NCI-H1930 (cell line): ENCODE measurements at regions not wholly inside any gene's neighbourhood (a gene's known extent, or its start where the extent isn't known, plus 50 kb on each side); places are given as distances from the start of the nearest gene placed in this dataset.
"Not testable (repeated sequence)": the region's sequence is repeated elsewhere in the genome, so short reads cannot be mapped to it uniquely, and the experiment has no call there.

Source experiments
- DNase-seq, 2 experiments: peaks; one replicate each; lab custom pipeline; 2025; lab: John Stamatoyannopoulos, UW

DNA sequence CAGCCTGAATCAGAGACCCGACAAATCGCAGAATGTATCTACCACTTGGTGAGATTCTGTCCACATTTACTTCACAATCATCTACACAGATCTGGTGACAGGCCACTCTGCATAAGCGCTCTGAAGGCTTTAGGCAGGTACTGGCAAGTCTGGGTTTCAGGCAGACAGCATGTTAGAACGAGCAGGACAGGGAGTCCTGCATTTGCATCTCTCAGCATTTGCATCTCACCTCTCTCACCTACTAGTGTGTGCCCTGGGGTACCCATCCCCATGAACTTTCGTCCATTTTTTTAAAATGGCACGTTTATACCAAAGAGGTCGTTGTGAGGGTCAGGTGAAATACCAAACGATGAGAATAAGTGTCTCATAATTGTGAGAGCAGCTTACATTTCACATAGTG is 108.2 kb downstream of the SPATA31A1 start:
- DNase-seq = not testable (repeated sequence)

DNA sequence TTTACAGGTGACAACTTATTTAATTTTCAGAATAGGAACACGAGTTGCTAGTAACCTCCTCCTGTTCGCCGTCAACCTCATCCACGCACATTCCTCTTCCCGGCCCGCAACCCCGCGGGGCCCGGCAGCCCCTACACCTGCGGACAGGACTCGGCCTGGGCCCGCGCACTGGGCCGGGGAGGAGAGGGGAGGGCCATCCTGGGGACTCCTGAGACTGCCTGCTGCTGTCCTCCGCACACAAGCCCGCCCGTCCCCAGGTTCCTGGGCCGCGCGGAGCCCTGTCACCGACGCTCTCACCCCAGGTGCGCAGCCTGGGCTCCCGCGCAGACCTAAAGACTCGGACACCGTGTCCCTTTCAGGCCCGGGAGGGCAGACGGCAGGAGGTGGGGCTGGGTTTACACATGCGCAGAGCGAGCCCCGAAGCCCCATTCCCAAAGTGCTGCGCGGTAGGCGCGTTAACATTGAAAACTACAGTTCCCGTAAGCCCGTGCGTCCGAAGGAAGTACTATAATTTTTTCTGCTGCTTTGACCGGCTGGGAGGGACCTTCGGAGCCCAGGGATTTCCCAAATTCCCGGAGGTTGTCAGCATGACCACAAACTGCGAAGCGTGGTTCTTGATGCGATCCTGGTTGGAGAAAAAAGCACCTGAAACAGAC is 108.8 kb downstream of the SPATA31A1 start:
- DNase-seq = peak; percentile 83 to 87

DNA sequence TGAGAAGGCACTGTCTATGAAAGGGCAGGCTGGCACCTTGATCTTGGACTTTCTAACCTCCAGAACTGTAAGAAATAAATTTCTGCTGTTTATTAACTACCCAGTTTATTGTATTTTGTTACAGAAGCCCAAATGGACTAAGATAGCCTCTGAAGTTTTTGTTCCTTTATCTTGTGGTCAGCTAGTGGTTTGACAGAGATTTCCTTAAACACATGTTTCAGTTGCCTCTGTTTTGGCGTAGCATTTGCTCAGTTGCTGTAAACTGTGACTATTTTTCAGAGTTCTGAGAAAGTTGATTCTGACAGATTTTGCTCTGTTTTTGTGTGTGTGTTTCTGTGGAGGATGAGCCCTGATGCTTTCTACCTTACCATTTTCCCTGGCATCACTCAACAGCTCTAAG is 119.0 kb downstream of the SPATA31A1 start:
- DNase-seq = not testable (repeated sequence)

DNA sequence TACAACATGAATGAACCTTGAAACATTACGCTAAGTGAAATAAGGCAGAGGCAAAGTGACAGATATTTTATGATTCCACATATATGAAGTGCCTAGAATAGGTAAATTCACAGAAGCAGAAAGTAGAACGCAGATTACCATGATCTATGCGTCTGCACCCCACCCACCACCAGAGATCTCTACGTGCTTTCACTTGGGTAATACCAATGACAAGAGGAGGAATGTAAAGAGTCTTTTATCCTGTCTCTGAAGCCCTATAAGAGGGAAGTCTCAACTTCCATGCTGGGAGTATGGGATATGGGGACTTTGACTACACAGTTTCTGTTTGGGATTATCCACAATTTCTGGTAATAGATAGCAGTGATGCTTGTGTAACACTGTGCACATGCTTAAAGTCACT is 127.6 kb downstream of the SPATA31A1 start:
- DNase-seq = not testable (repeated sequence)

DNA sequence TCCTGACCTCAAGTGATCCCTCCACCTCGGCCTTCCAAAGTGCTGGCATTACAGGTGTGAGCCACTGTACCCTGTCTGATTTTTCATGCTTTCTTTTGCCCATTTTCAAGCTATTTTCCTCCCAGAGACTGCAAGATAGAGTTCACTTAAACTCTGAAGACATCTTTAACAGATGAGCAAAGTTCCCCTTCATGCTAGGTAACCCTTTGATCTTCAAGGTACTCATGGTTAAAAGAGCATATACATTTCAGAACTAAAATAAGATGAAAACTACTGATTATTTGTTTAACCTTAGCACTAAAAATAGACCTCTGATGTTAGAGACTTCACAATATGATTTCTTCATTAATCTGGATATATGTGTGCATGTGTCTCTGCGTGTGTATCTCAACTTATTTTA is 128.4 kb downstream of the SPATA31A1 start:
- not testable (repeated sequence) for DNase-seq

DNA sequence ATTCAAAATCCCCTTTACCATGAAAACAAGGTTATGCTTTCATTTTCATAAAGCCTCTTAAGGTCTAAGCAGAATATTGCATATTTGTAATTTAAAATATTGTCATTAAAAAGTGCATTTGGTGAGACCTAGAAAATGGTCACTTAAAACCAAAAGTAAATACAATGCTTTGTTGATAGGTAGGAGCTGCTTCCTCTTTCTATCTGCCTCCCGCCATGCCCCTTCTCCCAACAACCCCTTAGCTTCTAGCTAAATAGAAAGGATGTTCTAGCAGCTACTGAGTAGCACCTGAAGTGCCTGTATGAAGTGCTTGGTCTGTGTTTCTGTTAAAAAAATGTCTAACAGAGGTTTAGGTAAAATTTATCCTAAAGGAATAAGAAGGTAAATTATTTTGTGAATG is 128.8 kb downstream of the SPATA31A1 start:
- not testable (repeated sequence) for DNase-seq

DNA sequence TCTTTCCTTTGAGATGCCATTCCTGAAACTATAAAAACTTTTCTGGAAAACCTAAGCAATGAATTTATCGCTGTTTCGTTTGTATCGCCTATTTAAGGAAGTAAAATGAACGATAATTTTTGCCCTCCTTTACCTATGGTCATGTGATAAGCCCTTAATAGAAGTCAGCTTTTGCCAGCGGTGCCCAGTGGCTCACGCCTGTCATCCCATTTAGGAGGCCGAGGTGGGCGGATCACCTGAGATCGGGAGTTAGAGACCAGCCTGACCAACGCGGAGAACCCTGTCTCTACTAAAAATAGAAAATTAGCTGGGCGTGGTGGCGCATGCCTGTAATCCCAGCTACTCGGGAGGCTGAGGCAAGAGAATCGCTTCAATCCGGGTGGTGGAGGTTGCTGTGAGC is 132.0 kb downstream of the SPATA31A1 start:
- DNase-seq = not testable (repeated sequence)

DNA sequence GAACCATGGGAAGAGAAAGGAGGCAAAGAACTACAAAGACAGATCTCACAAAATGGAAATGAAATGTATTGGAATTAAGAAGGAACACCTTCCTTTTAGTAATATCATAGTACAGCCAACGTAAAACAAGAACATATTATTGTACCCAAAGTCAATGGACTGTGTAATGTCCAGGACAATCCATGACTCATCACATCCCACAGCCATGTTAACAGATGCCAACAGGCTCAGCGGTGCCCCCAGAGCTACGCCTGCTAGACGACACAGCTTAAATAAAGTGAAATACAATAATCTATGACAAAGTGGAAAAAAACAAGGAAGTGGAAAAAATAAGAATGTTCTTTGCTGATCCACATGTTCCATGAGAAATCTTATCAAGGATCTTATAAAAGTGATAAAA is 140.8 kb downstream of the SPATA31A1 start:
- not testable (repeated sequence) for DNase-seq

DNA sequence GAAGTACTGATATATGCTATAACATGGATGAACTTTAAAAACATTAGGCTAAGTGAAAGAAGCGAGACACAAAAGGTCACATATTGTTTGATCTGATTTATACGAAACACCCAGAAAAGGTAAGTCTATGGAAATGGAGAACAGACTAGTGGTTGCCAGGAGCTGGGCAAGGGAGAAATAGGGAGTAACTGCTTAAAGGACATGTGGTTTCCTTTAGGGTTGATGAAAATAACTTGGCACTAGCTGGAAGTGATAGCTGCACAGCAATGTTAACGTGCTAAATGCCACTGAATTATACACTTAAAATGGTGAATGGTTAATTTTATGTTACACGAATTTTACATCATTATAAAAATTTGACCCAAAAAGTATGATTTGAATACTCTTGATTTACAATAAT is 147.7 kb downstream of the SPATA31A1 start:
- DNase-seq = not testable (repeated sequence)

DNA sequence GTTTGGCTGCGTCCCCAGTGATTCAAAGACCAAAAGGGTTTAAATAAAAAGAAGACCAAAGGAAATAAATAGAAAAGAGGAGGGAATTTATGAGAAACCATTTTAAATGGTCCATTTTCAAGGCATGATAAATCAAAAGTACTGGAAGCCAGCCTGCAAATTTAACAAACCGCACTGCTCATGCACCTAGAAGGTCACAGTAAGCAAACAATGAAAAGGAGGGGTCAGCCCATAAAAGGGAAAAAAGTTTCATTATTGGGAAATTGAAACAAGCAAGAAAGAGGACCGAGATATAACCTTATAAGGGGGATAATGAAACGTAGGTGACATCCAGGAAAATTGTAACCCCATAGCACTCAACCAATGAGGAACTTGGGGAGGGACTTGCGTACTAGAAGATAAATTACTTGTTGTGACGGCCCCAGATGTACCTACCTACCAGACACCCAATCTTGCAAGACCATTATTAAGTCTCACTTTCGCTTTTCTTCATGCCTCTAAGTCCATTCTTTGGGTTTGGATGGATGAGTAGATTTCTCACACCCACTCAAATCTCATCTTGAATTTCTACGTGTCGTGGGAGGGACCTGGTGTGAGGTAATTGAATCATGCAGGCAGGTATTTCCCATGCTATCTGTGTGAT is 172.0 kb downstream of the SPATA31A1 start:
- not testable (repeated sequence) for DNase-seq

DNA sequence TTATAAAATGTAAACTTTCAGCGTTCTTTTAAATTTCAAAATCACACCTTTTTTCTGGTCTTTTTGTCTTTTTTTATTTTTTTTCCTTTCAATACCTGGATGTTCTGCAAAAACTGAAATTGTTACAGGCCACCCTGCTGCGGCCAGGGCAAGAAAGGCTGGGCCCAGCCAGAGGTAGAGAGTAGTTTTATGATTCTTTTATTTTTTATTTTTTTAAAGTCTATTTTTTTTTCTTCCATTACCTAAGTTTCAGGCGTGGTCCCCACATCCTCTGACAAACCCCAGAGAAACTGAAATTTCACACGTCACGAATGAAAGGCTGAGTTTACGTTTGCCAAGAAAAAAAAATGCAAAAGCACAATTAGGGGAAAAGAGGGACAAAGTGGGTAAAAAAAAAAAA is 177.1 kb downstream of the SPATA31A1 start:
- not testable (repeated sequence) for DNase-seq

DNA sequence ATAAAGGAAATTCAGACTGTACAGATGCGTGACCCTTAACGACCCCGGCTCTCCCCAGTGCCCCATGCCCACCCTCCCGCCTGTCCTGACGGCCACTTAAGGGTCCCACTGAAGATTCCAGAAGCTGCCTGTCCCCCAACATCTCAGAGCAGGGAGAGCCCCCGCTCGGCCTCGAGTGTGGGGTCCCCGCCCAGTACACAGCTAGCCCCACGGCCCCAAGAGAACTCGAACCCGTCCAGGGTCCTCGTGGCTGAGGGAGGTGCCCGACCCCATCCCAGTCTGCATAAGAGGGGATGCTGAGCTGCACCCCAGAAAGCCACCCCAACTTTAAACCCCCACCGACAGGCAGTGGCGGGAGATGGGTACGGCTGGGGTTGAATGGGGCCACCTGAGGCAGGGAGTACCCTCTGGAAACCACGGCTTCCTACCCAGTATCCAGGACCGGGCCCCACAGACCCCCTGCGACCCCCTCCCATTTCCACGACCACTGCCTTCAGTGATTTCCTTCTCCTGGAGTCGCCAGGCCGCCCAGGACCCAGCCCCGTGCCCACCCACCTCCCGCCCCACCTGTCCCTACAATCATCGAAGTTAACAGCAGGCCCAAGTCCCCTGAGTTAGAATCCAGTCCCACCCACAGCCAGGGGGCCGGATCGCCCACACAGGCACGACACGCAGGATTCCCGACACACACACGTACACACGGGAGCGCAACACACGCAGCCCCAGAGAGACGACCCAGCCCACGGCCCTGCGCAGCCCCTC is 177.7 kb downstream of the SPATA31A1 start:
- DNase-seq = not testable (repeated sequence)

DNA sequence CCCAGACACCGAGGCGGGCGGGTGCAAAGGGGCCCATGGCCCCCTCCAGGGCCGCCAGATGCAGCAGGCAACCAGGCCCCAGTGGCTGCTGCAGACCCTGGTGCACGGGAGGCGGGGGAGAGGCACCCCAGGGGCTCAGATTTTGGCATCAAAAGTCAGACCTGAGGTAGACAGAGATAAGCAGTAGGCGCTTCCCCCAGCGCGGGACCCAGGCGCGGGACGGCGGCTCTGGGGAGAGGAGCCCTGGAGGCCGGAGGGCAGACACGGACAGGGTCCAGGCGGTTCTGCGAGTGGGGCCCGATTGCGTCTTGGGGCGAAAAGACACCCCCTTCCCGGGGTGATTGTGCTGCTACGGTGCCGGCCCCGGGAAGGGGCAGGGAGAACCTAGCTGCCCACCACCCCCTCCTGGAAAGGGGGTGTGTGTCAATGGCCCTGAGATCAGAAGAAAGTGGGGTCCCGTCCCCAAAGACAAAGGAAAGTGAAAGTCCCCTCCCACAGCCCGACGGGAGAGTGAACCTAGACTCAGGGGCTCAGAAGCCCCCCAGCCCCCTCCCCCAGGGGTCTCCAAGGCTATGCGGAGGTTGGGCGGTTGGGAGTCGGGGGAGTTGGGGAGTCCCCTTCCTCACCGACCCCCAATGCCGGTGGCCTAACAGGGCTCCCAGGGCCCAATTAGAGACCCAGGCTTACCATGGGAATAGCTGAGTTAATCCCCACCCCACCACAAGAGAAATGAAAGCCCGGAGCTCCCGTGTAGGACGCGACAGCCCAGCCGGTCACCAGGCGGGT is 178.5 kb downstream of the SPATA31A1 start:
- DNase-seq = not testable (repeated sequence)

DNA sequence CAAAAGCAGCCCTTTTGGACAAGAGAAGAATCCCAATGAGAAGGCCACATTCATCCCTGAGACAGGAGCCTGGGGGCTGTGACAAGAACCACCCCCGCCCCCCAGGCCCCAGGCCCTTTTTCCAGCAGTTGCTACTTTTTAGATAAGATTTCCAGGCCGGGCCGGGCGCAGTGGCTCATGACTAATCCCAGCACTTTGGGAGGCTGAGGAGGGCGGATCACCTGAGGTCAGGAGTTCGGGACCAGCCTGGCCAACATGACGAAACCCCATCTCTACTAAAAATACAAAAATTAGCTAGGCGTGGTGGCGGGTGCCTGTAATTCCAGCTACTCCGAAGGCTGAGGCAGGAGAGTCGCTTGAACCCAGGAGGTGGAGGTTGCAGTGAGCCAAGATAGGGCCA is 179.4 kb downstream of the SPATA31A1 start:
- not testable (repeated sequence) for DNase-seq

DNA sequence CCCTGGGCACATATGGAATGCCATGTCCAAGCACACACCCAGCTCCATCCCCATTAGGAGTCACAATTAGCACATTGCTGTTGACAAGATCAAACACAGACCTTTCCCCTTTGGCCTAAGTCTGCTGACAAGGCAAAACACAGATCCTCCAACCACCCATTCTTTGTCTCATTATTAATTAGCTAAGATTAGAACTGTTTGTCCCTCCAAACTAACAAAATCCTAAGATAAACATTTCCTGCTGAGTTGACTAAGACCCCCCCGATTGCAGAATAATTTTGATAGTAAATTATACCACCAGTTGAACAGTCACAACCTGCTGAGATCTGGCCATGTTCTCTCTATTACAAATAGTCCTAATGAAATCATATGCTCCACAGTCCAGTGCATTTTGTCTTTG is 186.7 kb downstream of the SPATA31A1 start:
- not testable (repeated sequence) for DNase-seq

DNA sequence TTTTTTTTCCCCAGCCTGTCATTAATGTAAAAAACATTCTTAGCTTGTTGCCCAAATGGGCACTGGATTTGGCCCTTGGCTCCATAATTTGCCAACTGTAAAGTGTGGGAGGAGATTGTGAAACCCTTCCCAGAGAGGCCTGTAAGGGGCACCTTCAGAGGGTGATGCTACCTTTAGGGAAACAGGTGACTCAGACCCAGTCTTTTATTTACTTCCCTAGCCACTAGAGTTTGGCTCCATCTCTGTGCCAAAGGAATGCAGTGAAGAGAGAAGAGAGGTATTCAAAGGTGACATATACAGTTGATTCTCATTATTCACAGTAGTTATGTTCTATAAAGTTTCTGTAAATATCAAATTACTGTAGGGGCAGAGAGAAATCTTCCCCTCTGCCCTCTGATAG is 189.6 kb downstream of the SPATA31A1 start:
- DNase-seq = not testable (repeated sequence)

DNA sequence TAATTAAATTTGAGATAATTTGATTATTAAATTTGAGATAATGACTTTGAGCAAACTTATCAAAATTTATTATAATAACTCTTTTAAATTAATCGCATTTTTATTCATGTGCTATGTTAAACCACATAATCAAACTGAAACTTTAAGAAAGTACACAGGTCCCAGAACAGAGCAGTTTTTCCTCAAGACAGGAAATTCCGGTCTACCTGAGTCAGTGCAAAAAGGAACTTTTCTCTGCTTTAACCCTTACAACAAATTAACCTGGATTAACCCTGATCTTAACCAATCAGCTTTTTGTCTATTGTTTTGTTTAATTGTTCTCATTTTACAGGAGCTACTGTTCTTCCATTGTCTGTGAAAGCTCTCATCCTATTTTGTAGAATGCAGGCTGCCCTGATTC is 195.1 kb downstream of the SPATA31A1 start:
- DNase-seq = not testable (repeated sequence)

DNA sequence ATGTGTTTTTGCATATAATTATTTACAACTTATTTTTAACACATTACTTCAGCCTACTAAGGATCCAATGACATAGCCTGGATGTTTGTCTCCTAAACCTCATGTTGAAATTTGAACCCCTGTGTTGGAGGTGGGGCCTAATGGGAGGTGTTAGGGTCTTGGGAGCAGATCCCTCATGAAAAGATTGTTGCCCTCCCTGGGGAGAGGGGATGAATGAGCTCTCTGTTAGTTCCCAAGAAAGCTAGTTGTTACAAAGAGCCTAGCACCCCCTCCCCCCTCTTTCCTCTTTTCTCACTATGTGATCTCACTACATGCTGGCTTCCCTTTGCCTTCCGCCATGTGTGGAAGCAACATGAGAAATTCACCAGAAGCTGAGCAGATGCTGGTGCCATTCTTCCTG is 196.1 kb downstream of the SPATA31A1 start:
- not testable (repeated sequence) for DNase-seq

DNA sequence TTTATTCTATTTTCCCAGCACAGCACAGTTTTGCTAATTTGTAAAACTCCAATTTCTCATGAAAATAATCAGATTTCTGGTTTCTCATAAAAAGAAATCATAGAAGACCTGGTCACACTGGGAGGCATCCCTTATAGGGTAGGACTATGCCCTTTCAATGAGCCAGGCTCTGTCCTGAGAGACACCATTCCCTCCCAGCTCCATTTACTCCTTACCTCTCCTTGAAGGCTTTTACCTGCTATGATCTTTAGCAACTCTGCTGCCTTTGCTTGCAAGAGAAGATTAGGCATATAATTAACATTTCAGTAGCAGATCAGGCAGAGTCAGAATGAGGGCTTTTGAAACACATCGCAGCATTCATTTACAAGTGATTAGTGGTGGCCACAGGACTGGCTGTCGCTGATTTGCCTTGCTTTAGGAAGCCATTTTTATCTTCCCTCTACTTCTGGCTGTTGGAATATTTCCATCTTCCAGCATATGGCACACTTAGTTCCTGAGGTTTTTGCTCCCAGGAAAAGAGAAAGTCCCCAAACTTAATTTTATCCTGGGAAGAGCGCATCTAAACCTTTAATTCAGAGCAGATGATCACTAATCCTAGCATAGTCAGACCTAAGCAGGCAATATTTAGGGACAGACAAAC is 196.9 kb downstream of the SPATA31A1 start:
- not testable (repeated sequence) for DNase-seq

DNA sequence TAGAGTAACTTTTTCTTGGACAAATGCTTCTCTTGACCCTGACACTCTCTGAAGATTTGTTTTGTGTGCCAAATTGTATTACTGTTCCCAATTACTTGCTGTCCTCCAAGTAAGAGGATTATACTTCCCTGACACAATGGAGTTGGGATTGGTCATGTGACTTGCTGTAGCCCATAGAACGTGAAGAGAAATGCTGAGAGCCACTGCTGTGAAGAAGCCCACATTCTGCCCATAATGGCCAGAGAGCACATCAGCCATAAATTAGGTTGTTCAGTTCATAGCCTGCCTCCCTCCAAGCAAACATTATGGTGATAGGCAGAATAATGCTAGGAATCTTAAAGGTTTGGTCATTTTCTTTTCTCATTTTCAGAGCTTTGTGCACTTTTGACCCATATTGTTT is 198.9 kb downstream of the SPATA31A1 start:
- not testable (repeated sequence) for DNase-seq

DNA sequence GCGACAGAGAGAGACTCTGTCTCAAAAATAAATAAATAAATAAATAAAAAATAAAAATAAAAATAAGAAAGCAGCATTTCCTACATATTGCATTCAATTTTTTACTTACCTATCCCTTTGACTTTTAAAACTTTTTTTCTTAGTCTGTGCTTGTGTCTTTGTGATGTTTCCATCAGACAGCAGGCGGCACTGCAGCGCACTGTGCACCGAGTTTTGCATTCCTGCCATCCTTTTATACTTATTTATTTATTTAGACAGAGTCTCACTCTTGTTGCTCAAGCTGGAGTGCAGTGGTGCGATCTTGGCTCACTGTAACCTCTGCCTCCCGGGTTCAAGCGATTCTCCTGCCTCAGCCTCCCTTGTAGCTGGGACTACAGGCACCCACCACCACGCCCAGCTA is 203.9 kb downstream of the SPATA31A1 start:
- DNase-seq = not testable (repeated sequence)

DNA sequence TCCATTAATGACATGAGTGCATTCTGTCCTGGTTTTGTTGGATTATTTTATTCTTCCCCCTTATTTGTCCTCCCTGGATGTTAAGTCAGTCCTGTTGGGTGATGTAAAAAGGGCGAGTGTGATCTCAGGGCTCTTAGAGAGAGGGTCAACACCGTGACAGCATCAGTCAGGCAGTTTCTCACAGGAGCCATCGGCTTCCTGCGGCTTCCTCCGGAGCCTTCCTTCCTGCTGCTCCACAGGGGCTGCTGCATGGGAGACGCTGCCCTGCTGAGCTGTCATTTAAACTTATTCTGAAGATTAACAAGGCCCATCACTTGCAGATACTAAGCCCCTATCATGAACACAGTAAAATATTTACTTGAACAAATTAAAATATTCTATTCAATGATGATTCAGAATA is 211.3 kb downstream of the SPATA31A1 start:
- DNase-seq = not testable (repeated sequence)
